Hepatocyte (in vitro differentiated cells): ENCODE measurements at regions not wholly inside any gene's neighbourhood (a gene's known extent, or its start where the extent isn't known, plus 50 kb on each side); places are given as distances from the start of the nearest gene placed in this dataset.
A peak's percentile ranks its signal among the peaks of the same experiment; 100 is the strongest.

Source experiments
- DNase-seq: peaks from one replicate; pipeline ENCODE4 v3.0.0-alpha.2; 2016; ENCODE audit warnings: low spot score
- H2AFZ ChIP-seq: fragments of 200-600 bp; sonication (generic); 2 replicates; pipeline ENCODE4 v1.6.0; 2016; ENCODE audit warnings: antibody characterized with exemption, mild to moderate bottlenecking
- H3K27ac ChIP-seq: fragments of 200-600 bp; sonication (generic); 2 replicates; pipeline ENCODE4 v1.5.1; 2016; ENCODE audit warnings: mild to moderate bottlenecking
- H3K27me3 ChIP-seq: fragments of 200-600 bp; sonication (generic); 2 replicates; pipeline ENCODE4 v1.6.1; 2016
- H3K36me3 ChIP-seq: fragments of 200-600 bp; sonication (generic); replicated peaks from 2 replicates; pipeline ENCODE4 v1.5.1; 2016; ENCODE audit warnings: low read depth; ENCODE audit not compliant: insufficient read depth
- H3K4me1 ChIP-seq: fragments of 200-600 bp; sonication (generic); 2 replicates; pipeline ENCODE4 v1.5.1; 2016; ENCODE audit warnings: mild to moderate bottlenecking, moderate library complexity; ENCODE audit not compliant: insufficient read depth
- H3K4me2 ChIP-seq: fragments of 200-600 bp; sonication (generic); 2 replicates; pipeline ENCODE4 v1.6.0; 2016
- H3K4me3 ChIP-seq: fragments of 200-600 bp; sonication (generic); 2 replicates; pipeline ENCODE4 v1.5.1; 2016; ENCODE audit warnings: mild to moderate bottlenecking
- H3K79me2 ChIP-seq: fragments of 200-600 bp; sonication (generic); 2 replicates; pipeline ENCODE4 v1.6.0; 2017; ENCODE audit warnings: mild to moderate bottlenecking
- H3K9me2 ChIP-seq: fragments of 200-600 bp; sonication (generic); replicated peaks from 2 replicates; pipeline ENCODE4 v1.6.0; 2017; ENCODE audit warnings: mild to moderate bottlenecking; ENCODE audit not compliant: insufficient read depth
- H3K9me3 ChIP-seq: fragments of 200-600 bp; sonication (generic); 2 replicates; pipeline ENCODE4 v1.5.1; 2016; ENCODE audit warnings: low read depth, mild to moderate bottlenecking
- H4K20me1 ChIP-seq: fragments of 200-600 bp; sonication (generic); 2 replicates; pipeline ENCODE4 v1.6.0; 2016; ENCODE audit warnings: mild to moderate bottlenecking; ENCODE audit not compliant: insufficient read depth, poor library complexity, severe bottlenecking
- EZH2 ChIP-seq: fragments of 200-600 bp; sonication (generic); IDR thresholded peaks from 2 replicates; pipeline ENCODE4 v1.6.1; 2016; ENCODE audit warnings: antibody characterized with exemption, mild to moderate bottlenecking, borderline replicate concordance
- EZH2phosphoT487 ChIP-seq: fragments of 200-600 bp; sonication (generic); IDR thresholded peaks from one replicate; pipeline ENCODE4 v1.6.1; 2018; ENCODE audit warnings: antibody characterized with exemption, mild to moderate bottlenecking, low read depth, moderate library complexity; ENCODE audit not compliant: unreplicated experiment, severe bottlenecking
- WGBS: methylation state at CpG from one replicate; pipeline ENCODE4 v1.1.6; 2016; ENCODE audit warnings: low lambda C conversion rate; ENCODE audit errors: missing lambda C conversion rate; 5-methylcytosine and 5-hydroxymethylcytosine counted together
- TF ChIP-seq, protein P1 (sequence below): fragments of 200-600 bp; sonication (generic); IDR thresholded peaks from 2 replicates; pipeline ENCODE4 v1.5.1; 2016; ENCODE audit warnings: antibody characterized with exemption, mild to moderate bottlenecking; ENCODE audit not compliant: poor library complexity

DNA sequence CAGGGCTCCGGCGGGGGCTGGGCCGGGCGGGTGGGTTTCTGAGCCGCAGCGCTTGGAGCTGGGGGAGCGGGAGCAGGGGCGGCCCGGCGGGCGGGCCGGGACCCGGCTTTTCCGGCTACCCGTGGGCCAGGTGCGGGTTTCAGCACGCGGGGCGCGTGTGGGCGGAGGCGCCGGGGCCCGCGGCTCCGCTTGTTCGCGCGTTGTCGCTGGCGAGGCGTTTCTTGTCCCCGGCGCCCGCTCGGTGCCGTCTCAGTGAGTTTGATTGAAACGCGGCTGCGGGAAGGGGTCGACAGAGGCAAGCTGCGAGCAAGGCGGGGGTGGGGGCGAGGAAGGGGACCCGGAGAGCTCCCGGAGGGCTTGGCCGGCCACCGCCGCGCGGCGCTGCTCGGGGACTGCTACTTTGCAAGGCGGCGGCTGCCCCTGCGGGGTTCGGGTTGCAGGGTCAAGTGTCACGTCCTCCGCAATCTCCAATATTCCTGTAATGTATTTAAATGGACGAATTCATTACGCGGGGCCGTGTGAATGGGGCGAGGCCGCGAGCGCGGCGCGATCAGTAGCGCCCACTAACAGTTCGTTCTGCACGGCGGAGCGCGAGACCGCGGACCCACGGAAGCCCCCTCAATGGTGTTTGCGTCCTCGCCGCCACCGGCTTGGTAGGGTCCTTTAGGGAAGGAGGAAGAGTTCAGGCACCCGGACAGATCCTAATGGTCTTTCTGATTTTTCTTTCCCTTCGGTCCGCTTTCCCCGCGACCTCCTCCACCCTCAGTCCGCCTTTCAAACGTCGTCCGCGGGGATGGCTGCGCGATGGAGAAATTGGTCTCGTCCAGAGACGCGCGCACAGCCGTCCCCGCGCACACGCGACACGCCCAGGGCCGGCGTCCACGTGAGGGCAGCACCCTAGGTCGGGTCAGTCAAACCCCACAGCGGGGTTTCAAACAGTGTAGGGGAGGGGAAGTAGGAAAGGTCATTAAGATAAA lies 76.9 kb downstream of the INSIG1 start:
- H3K36me3 ChIP-seq, result no peaks in the 10 kb centered on the region
- H3K79me2 ChIP-seq, result no peaks in the 10 kb centered on the region
- no peak for DNase-seq
- TF ChIP-seq EZH2, result peak; percentile 99
- no peak for TF ChIP-seq EZH2phosphoT487
- H3K9me3 ChIP-seq, result no peaks in the 10 kb centered on the region
- peaks cover 99% of the 10 kb centered on the region for H3K27me3 ChIP-seq
- WGBS, result 2% methylated on average over 59 of the region's 110 CpGs
- no peak overlapping the region for H3K4me3 ChIP-seq
- no peaks in the 10 kb centered on the region for H4K20me1 ChIP-seq
- no peaks in the 10 kb centered on the region for H3K9me2 ChIP-seq
- H3K27ac ChIP-seq, result no peak overlapping the region
- H2AFZ ChIP-seq, result peak overlapping the region; percentile 74
- peak overlapping the region; percentile 79 for H3K4me2 ChIP-seq
- peaks cover 28% of the 10 kb centered on the region for H3K4me1 ChIP-seq

DNA sequence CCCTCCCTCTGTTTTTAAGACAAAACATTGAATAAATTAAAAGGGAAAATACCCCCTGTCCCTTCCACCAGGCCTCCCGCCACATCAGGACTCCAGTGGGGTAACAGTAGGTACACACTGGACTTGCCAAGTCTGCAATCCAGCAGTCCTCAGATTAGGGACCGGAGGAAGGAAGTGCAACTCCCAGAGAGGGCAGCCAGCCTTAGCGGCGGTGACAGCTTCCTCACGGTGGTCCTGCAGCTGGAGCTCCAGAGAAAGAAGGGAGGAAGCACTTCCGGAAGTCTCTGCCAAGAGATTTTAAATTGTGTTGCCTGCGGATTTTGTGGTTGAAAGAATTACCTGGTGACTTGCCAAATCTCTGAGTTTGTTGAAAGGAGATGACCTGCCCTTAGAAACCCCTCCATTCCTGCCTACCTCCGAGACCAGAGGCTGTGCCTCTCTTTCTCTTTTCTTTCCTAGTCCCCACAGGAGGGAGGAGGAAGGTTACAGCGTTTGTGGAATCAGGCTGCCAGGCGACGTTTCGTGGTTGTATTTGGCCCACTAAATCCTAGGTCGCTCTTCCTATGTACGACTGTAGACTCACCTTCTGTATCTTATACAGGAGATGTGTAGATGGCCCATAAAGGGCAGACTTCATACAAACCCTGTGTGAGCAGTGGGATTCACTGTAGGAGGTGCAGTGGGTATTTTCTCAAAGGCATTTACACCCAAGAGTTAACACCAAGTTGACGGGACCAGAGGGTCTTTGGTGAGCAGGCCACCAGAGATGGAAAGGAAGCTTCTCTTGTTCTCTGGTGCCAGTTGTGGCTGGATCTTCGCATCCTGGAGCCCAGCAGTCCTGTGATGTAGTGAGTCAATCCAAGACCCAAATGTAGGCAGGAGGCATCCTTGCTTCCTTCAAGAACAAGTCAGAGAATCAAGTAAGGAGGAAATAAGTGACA lies 77.9 kb downstream of the INSIG1 start:
- Histone ChIP-seq H3K9me3 (no peaks in the 10 kb centered on the region), H3K4me2 (no peak overlapping the region), H3K4me3 (no peak overlapping the region), H4K20me1 (no peaks in the 10 kb centered on the region), H3K27me3 (peaks cover 98% of the 10 kb centered on the region), H3K9me2 (no peaks in the 10 kb centered on the region), H3K79me2 (no peaks in the 10 kb centered on the region), H2AFZ (no peak overlapping the region), H3K36me3 (no peaks in the 10 kb centered on the region), H3K4me1 (peaks cover 28% of the 10 kb centered on the region), H3K27ac (no peak overlapping the region)
- 11% methylated on average over 16 of the region's 16 CpGs for WGBS
- TF ChIP-seq EZH2 (no peak), EZH2phosphoT487 (peak; percentile 57)
- no peak for DNase-seq

DNA sequence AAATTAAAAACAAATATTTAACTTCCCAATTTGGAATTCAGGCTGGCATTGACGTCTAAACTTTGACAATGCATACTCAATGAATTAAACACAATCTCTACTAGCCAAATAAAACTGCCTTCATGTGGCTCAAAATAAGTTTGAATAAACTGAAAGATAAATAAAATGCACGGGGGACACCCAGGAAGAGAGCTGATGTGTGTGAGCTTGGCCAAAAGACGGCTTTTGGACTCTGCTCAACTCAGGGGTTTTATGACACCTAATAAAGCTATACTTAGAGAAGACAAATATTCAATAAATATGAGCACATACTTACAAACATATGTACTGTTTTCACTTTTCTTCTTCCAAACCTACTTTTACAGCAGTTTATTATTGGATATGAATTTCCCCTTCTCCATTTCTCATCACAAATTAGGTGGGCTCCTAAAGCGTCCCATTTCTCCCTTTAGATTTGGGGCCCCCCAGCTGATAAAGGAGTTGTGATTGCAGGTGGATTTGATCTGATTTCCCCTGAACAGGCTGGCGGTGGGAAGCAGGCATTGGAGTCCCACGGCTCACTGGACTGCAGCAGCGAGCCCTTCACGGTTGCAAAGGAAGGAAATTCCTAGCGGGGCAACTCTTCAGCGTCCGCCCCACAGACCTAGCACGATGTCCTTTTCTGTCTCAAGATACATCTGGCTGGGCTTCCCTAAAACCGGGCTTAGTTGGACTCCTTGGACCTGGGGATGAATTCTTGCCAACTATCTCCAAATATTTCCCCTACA lies 79.6 kb downstream of the INSIG1 start:
- TF ChIP-seq EZH2phosphoT487 (peak; percentile 16), EZH2 (no peak)
- Histone ChIP-seq H3K79me2 (no peaks in the 10 kb centered on the region), H3K4me3 (no peak overlapping the region), H3K9me2 (no peaks in the 10 kb centered on the region), H3K36me3 (no peaks in the 10 kb centered on the region), H3K9me3 (no peaks in the 10 kb centered on the region), H4K20me1 (no peaks in the 10 kb centered on the region), H3K27me3 (peaks cover 99% of the 10 kb centered on the region), H2AFZ (no peak overlapping the region), H3K4me1 (peaks cover 39% of the 10 kb centered on the region), H3K4me2 (peak overlapping the region; percentile 73), H3K27ac (no peak overlapping the region)
- no peak for DNase-seq
- WGBS, result 7% methylated on average over 13 of the region's 13 CpGs

DNA sequence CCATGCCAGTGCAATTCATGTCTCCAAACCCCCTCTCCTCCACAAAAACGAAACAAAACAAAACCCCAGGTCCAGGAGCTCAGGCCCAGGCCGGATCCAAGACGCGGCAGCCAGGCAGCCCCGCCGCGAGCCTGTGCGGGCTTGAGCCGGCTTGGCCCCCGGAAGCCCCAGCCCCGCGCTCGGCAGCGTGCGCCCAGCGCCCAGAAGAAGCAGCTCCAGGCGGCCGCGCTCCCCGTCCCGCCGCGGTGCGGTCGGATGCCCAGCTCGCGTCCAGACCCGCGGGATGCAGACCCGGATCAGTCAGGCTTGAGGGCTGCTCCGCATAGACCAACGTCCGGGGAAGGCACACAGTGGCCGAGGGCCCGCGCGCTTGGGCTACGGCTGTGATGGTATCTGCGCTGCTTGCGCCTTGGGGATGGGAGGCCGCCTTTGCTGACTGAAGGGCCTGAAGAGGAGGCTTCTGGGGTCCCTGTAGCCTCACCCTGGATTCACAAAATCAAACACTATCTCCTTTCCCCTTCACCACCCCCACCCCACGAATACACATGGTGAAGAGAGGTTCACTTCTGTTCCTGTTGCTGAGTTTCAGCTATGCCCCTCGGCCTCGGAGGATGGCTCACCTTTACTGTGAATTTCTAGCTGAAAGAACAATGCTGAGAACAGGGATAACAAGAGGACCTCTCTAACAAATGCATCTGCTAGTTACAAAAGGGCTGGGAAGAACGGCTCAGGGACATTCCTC lies 79.9 kb upstream of the EN2 start:
- Histone ChIP-seq H3K4me2 (peak overlapping the region; percentile 73), H2AFZ (no peak overlapping the region), H3K79me2 (no peaks in the 10 kb centered on the region), H3K27ac (no peak overlapping the region), H3K9me3 (no peaks in the 10 kb centered on the region), H3K4me3 (no peak overlapping the region), H3K36me3 (no peaks in the 10 kb centered on the region), H3K9me2 (no peaks in the 10 kb centered on the region), H4K20me1 (no peaks in the 10 kb centered on the region), H3K4me1 (peaks cover 41% of the 10 kb centered on the region), H3K27me3 (peaks cover 99% of the 10 kb centered on the region)
- DNase-seq, result peak; percentile 68
- WGBS, result 2% methylated on average over 45 of the region's 45 CpGs
- TF ChIP-seq EZH2phosphoT487 (no peak), EZH2 (peak; percentile 86)
- TF ChIP-seq, protein P1, sequence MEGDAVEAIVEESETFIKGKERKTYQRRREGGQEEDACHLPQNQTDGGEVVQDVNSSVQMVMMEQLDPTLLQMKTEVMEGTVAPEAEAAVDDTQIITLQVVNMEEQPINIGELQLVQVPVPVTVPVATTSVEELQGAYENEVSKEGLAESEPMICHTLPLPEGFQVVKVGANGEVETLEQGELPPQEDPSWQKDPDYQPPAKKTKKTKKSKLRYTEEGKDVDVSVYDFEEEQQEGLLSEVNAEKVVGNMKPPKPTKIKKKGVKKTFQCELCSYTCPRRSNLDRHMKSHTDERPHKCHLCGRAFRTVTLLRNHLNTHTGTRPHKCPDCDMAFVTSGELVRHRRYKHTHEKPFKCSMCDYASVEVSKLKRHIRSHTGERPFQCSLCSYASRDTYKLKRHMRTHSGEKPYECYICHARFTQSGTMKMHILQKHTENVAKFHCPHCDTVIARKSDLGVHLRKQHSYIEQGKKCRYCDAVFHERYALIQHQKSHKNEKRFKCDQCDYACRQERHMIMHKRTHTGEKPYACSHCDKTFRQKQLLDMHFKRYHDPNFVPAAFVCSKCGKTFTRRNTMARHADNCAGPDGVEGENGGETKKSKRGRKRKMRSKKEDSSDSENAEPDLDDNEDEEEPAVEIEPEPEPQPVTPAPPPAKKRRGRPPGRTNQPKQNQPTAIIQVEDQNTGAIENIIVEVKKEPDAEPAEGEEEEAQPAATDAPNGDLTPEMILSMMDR, result no peak
